ENCODE measurements at regions not wholly inside any gene's neighbourhood (a gene's known extent, or its start where the extent isn't known, plus 50 kb on each side); places are given as distances from the start of the nearest gene placed in this dataset.

GRCh38 chrX:148270499-148270898 is 229.9 kb upstream of the AFF2 start:
- TF ChIP-seq EP300 (IDR thresholded peaks at IDR 0.05): no peak
- no peak for TF ChIP-seq CTCF (IDR thresholded peaks at IDR 0.05)
